Spinal cord (tissue), 9 donors: ENCODE measurements at regions not wholly inside any gene's neighbourhood (a gene's known extent, or its start where the extent isn't known, plus 50 kb on each side); places are given as distances from the start of the nearest gene placed in this dataset.

Source experiments
- DNase-seq, 6 donors: peaks; one replicate each; pipeline versions ENCODE4 v3.0.0 to v3.0.0-alpha.2; 2013 to 2015; ENCODE audit warnings: low spot score in 6 of 6, low read depth in 4 of 6
- H3K27ac ChIP-seq: one replicate; pipeline ENCODE4 v1.5.1; 2013; ENCODE audit warnings: low read depth, low read length, control low read depth
- H3K27me3 ChIP-seq: one replicate; pipeline ENCODE4 v1.6.1; 2013; ENCODE audit warnings: low read length; ENCODE audit not compliant: control insufficient read depth, insufficient read depth
- H3K36me3 ChIP-seq: one replicate; pipeline ENCODE4 v1.6.1; 2013; ENCODE audit warnings: low read length; ENCODE audit not compliant: control insufficient read depth, insufficient read depth
- H3K4me1 ChIP-seq: one replicate; pipeline ENCODE4 v1.6.1; 2013; ENCODE audit warnings: low read length; ENCODE audit not compliant: control insufficient read depth, insufficient read depth
- H3K4me3 ChIP-seq: one replicate; pipeline ENCODE4 v1.5.1; 2013; ENCODE audit warnings: low read depth, low read length, control low read depth
- H3K9me3 ChIP-seq: one replicate; pipeline ENCODE4 v1.6.1; 2013; ENCODE audit warnings: low read length; ENCODE audit not compliant: control insufficient read depth, insufficient read depth
- WGBS: methylation state at CpG from one replicate; pipeline ENCODE4 v1.1.5; 2013; ENCODE audit warnings: missing lambda C conversion rate; ENCODE audit not compliant: insufficient coverage; 5-methylcytosine and 5-hydroxymethylcytosine counted together
- donor health status: healthy.

DNA sequence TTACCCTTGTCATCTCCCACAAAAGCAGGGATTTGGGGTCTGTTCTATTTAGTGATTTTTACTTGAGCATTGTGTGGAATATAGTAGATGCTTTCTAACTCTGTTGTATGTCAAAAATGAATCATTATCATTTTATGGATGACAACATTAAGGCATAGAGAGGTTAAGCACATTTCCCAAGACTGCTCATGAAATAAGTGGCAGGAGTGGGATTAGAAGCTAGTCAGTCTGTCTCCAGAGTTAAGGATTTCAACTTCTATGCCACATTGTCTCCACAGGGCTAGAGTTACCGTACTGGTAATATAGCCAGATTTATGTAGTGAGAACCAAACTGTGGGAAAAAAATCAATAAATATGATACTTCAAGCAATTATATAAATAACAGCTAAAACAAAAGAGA, 170.6 kb upstream of the DCN start:
- DNase-seq, result no peak
- H3K9me3 ChIP-seq, result peaks cover 2% of the 10 kb centered on the region
- no peak overlapping the region for H3K4me3 ChIP-seq
- no peaks in the 10 kb centered on the region for H3K27me3 ChIP-seq
- H3K36me3 ChIP-seq, result no peaks in the 10 kb centered on the region
- no peaks in the 10 kb centered on the region for H3K4me1 ChIP-seq
- no peak overlapping the region for H3K27ac ChIP-seq
- no CpG with 5 or more reads among the region's 1 CpG for WGBS

DNA sequence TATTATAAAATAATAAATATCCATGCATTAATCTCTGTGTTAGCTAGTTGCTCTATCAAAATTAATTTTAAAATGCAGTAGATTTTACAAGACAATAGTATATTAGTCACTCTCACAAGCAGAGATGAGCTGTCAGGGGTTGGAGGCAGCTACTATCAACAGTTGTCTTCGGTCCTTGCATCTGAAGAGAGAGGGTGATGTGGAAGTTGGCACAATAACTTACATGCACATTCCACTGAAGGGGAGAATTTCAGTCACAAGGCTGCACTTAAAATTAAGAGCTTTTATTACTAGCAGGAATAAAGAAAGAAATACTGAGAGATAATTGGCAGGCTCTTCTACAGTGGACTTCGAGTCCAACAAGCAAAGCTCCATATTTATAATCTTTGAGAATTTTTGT, 166.9 kb upstream of the DCN start:
- DNase-seq, result no peak
- no CpG with 5 or more reads among the region's 2 CpGs for WGBS
- Histone ChIP-seq H3K9me3 (peaks cover 2% of the 10 kb centered on the region), H3K27ac (no peak overlapping the region), H3K4me1 (no peaks in the 10 kb centered on the region), H3K27me3 (no peaks in the 10 kb centered on the region), H3K4me3 (no peak overlapping the region), H3K36me3 (no peaks in the 10 kb centered on the region)

DNA sequence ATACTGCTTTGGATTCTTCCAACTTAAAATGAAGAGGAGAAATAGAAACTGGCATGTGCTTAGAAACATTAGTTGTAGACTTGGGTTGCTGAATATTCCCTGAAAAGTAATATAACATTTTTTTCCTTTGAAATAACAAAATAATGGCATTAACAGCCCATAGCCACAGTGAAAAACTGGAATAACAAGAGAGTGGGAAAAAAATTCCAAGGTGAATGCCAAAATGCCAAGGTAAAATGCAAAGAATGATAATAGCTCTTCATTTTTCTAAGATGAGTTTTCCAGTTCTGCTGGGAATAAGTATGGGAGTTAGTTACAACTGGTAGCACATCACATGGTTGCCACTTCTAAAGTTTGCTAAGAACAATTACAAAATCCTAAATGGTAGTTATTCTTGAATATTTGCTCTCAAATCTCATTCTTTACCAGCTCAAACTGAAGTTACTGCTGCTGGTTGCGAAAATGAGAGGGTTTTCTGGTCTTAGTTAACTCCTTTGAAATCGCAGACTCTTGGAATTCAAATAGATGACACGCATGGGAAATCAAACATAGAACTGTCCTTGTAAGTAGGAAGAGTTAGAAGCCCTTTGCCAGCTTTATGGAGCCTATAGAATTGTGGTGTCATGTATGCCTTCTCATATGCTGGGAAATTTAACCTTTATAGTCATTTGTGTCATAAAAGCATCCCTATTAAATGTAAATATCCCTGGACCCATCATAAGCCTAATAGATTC, 165.0 kb upstream of the DCN start:
- WGBS, result 86% methylated on average over 2 of the region's 3 CpGs
- no peak overlapping the region for H3K4me3 ChIP-seq
- H3K27ac ChIP-seq, result no peak overlapping the region

DNA sequence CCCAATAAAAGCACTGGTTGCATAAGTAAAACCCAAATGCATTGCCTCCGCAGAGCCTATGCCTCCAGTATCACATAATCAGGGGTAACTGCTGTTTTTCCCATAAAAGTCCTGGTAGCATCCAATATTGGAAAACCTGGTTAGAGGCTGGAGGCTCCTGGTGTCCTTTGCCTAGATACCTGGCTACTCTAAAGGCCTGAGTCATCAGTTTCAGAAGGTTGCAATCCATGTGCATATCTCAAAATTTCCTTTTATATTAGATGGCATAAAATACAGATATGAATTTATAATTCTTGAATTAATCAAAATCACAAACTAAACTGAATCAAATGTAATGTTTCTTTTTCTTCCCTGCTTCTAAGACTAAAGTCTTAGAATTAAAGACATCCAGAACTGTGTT, 164.2 kb upstream of the DCN start:
- Histone ChIP-seq H3K36me3 (no peaks in the 10 kb centered on the region), H3K27ac (no peak overlapping the region), H3K4me3 (no peak overlapping the region), H3K9me3 (peaks cover 2% of the 10 kb centered on the region), H3K4me1 (no peaks in the 10 kb centered on the region), H3K27me3 (no peaks in the 10 kb centered on the region)
- 100% methylated on average over 1 of the region's 1 CpG for WGBS
- no peak for DNase-seq

More for the DNA sequence above, 165.0 kb upstream of the DCN start:
- no peaks in the 10 kb centered on the region for H3K36me3 ChIP-seq
- H3K9me3 ChIP-seq, result peaks cover 2% of the 10 kb centered on the region
- DNase-seq, result no peak
- H3K4me1 ChIP-seq, result no peaks in the 10 kb centered on the region
- no peaks in the 10 kb centered on the region for H3K27me3 ChIP-seq

DNA sequence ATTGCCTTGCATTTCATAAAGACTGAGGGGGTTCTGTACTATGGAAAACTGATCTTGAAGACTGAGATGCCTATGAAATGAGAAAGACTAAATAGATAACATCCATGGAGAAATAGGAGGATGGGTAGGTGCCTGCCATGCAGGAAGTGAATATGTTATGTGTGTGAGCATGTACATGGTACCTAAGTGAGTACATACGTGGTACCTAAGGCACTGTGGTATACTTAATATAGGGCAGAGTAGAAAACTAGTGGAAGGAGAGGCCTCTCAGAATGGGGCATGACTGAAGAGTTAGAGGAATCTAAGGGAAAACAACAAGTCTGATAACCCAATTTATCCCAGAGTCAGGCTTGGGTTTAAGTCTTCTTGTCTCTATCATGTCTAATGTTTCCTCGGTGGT, 161.8 kb upstream of the DCN start:
- no peaks in the 10 kb centered on the region for H3K9me3 ChIP-seq
- no peak for DNase-seq
- 94% methylated on average over 2 of the region's 2 CpGs for WGBS
- H3K27me3 ChIP-seq, result no peaks in the 10 kb centered on the region
- H3K4me1 ChIP-seq, result no peaks in the 10 kb centered on the region
- H3K27ac ChIP-seq, result no peak overlapping the region
- no peak overlapping the region for H3K4me3 ChIP-seq
- H3K36me3 ChIP-seq, result no peaks in the 10 kb centered on the region

DNA sequence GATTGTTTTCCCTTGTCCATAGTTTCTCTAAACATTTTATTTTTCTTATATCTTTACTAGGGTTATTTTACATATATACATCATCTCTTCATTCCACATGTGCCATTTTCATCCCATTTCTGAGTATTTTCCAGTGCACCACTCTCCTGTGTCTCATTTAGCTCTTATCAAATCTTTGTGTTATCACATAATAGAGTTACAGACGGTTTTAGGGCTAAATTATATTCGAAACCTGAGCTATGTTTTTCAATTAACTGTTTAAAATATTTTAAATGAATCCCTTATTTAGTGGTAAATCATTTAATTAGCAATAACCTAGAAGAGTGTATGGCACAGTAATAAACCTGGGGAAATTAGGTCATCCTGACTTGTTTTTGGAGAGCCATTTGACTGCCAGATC, 160.4 kb upstream of the DCN start:
- Histone ChIP-seq H3K9me3 (no peaks in the 10 kb centered on the region), H3K4me3 (no peak overlapping the region), H3K27me3 (no peaks in the 10 kb centered on the region), H3K36me3 (no peaks in the 10 kb centered on the region), H3K4me1 (no peaks in the 10 kb centered on the region), H3K27ac (no peak overlapping the region)
- no peak for DNase-seq
- no CpG with 5 or more reads among the region's 2 CpGs for WGBS

DNA sequence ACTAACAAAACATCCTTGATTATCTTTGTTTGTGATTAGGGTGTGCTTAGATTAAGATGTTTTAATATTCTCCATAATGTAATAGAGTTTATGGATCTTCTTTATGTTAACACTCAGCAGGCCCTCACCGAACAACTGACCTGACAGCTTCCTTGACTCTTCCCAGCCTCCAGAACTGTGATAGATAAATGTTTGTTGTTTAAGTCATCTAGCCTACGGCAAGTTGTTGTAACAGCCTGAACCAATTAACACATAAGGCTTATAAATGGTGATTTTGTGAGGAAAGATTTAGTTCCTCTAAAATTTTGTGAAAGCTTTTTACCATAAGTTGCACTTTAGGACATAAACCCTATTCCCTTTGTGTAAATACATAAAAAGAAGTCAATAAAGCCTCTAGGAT, 156.5 kb upstream of the DCN start:
- Histone ChIP-seq H3K9me3 (no peaks in the 10 kb centered on the region), H3K4me1 (no peaks in the 10 kb centered on the region), H3K4me3 (no peak overlapping the region), H3K36me3 (no peaks in the 10 kb centered on the region), H3K27ac (no peak overlapping the region), H3K27me3 (no peaks in the 10 kb centered on the region)
- no CpG with 5 or more reads among the region's 2 CpGs for WGBS
- DNase-seq, result no peak

DNA sequence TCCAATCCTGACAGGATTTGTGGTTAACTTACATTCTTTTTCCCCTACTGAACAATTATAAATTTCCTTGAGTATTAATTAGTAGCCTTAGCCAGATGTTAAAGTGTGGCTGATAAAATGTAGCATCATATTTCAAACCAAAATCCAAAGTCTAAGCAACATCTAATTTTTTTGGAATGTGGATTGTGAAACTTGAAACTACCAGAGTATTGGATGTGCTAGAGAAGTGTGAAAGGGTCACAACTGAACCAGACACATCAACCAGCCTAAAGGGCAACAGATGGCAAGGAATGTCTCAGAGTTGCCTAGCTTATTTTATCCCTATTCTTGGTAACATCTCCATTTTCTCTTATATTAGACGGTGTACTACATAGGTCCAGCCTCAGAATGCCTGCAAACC, 153.1 kb upstream of the DCN start:
- no CpG with 5 or more reads among the region's 1 CpG for WGBS
- no peaks in the 10 kb centered on the region for H3K9me3 ChIP-seq
- H3K27ac ChIP-seq, result no peak overlapping the region
- H3K27me3 ChIP-seq, result no peaks in the 10 kb centered on the region
- H3K36me3 ChIP-seq, result no peaks in the 10 kb centered on the region
- H3K4me1 ChIP-seq, result no peaks in the 10 kb centered on the region
- H3K4me3 ChIP-seq, result no peak overlapping the region
- no peak for DNase-seq

DNA sequence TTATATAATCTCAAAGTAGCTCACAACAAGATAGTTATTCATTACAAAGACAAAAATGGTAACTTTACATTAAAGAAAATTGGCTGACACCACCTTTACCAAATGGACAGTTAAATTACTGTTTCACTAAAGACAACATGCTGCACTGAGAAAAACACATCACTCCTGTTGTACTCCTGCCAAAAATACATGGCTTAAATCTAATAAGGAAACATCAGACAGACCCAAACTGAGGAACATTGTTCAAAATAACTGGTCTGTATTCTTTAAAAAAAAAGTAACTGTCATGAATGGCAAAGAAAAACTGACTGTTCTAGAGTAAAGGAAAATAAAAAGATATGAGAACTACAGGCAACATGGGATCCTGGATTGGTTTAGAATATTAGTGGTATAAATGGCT, 151.3 kb upstream of the DCN start:
- Histone ChIP-seq H3K36me3 (no peaks in the 10 kb centered on the region), H3K4me1 (no peaks in the 10 kb centered on the region), H3K27me3 (no peaks in the 10 kb centered on the region), H3K27ac (no peak overlapping the region), H3K9me3 (no peaks in the 10 kb centered on the region), H3K4me3 (no peak overlapping the region)
- no peak for DNase-seq

DNA sequence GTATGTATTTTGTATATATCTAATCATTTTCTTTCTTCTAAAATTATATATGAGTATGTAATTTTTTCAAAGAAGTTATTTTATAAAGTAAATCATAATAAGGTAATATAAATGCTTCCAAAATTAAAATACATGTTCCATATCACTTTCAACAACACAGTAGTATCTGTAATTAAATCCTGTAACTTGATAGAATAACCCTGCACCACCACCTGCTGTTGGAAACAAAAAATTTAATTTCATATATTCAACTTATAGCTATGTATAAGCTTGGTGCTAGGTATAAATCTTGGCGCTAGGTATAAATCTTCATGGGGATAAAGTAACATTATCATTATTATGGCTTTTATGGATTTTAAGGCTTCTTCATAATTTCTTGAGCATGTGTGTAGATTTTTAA, 149.7 kb upstream of the DCN start:
- H3K9me3 ChIP-seq, result no peaks in the 10 kb centered on the region
- DNase-seq, result peak in 4 of 6 donors; percentile 5 to 73 (median 28)
- H3K4me3 ChIP-seq, result no peak overlapping the region
- H3K4me1 ChIP-seq, result no peaks in the 10 kb centered on the region
- no peak overlapping the region for H3K27ac ChIP-seq
- H3K27me3 ChIP-seq, result no peaks in the 10 kb centered on the region
- no CpG with 5 or more reads among the region's 1 CpG for WGBS
- H3K36me3 ChIP-seq, result no peaks in the 10 kb centered on the region
